Right lobe of liver (tissue), 6 donors: ENCODE measurements at regions not wholly inside any gene's neighbourhood (a gene's known extent, or its start where the extent isn't known, plus 50 kb on each side); places are given as distances from the start of the nearest gene placed in this dataset.

ENCODE experiments used
- ATAC-seq, 4 donors: fragments of 200-7000 bp; cut with Tn5 transposase; one replicate each; pipeline ENCODE4 v1.9.1; 2020; ENCODE audit warnings: mild to moderate bottlenecking in 4 of 4, moderate library complexity in 4 of 4
- DNase-seq, 3 donors: peaks; one replicate each; pipeline ENCODE4 v3.0.0-alpha.2; 2020
- H3K27ac ChIP-seq, 3 donors: fragments of 200-600 bp; one replicate each; pipeline ENCODE4 v1.8.0; 2022
- H3K27me3 ChIP-seq, 2 donors: fragments of 200-600 bp; one replicate each; pipeline ENCODE4 v1.8.0; 2022
- H3K36me3 ChIP-seq, 4 donors: fragments of 200-600 bp; sonication (generic) in 1 of 4; one replicate each; pipeline versions ENCODE4 v1.5.1 to v1.8.0; 2017 to 2022; ENCODE audit warnings: control low read depth in 1 of 4
- H3K4me1 ChIP-seq, 4 donors: fragments of 200-600 bp; sonication (generic) in 1 of 4; one replicate each; pipeline versions ENCODE4 v1.5.1 to v1.8.0; 2017 to 2022; ENCODE audit warnings: control low read depth in 1 of 4
- H3K4me3 ChIP-seq, 3 donors: fragments of 200-600 bp; one replicate each; pipeline ENCODE4 v1.8.0; 2022
- H3K9me3 ChIP-seq, 4 donors: fragments of 200-600 bp; sonication (generic) in 1 of 4; one replicate each; pipeline versions ENCODE4 v1.5.1 to v1.8.0; 2017 to 2022; ENCODE audit warnings: control low read depth in 1 of 4
- CTCF ChIP-seq, 4 donors: fragments of 200-600 bp in 3 of 4; fragments of 450-650 bp in 1 of 4; IDR thresholded peaks; one replicate each; pipeline versions ENCODE4 v1.5.1 to v1.8.0; 2016 to 2022; ENCODE audit warnings: antibody characterized with exemption in 4 of 4, mild to moderate bottlenecking in 2 of 4
- POLR2A ChIP-seq: fragments of 450-650 bp; IDR thresholded peaks from one replicate; pipeline ENCODE4 v1.6.1; 2017; ENCODE audit warnings: antibody characterized with exemption, mild to moderate bottlenecking
- WGBS: methylation state at CpG from one replicate; pipeline ENCODE4 v1.1.6; 2018; ENCODE audit warnings: low coverage, low lambda C conversion rate; ENCODE audit not compliant: insufficient coverage; ENCODE audit errors: missing lambda C conversion rate; 5-methylcytosine and 5-hydroxymethylcytosine counted together
- intact Hi-C, 2 donors: fragments of 100-400 bp; cut with DNase I; formaldehyde crosslinking; loops; one replicate each; pipeline versions ENCODE4 v1.11.2 to v1.14.1; 2022
- donor health status: DM: no; HTN: yes; CAD: no.
- donor health status: DM: no; HTN: no; CAD: no.
- donor health status: DM: no; HTN: no; CAD: no.
- donor health status: DM: no; HTN: yes; CAD: no.
- donor health status: DM: no; HTN: yes; CAD: no.

- Histone ChIP-seq H3K27me3 (no peaks in the 10 kb centered on the region), H3K27ac (no peak overlapping the region), H3K36me3 (no peaks in the 10 kb centered on the region), H3K4me3 (no peak overlapping the region), H3K4me1 (no peaks in the 10 kb centered on the region), H3K9me3 (no peaks in the 10 kb centered on the region)
- TF ChIP-seq CTCF (IDR thresholded peaks at IDR 0.05): no peak
- TF ChIP-seq POLR2A: no peak
- intact Hi-C loops: no loop called here
- WGBS: 29% methylated on average over 3 of the region's 3 CpGs
- ATAC-seq: no peak
- DNase-seq: no peak
Measured at GRCh38 chr11:101748572-101749344, 165.0 kb upstream of the TRPC6 start.

- no peak for TF ChIP-seq POLR2A
- TF ChIP-seq CTCF (IDR thresholded peaks at IDR 0.05): no peak
- Histone ChIP-seq H3K4me1 (no peaks in the 10 kb centered on the region), H3K27ac (no peak overlapping the region), H3K9me3 (no peaks in the 10 kb centered on the region), H3K36me3 (no peaks in the 10 kb centered on the region), H3K27me3 (no peaks in the 10 kb centered on the region), H3K4me3 (no peak overlapping the region)
- DNase-seq: no peak
- intact Hi-C loops: no loop called here
- no peak for ATAC-seq
- WGBS: 6% methylated on average over 1 of the region's 1 CpG
Measured at GRCh38 chr11:101745756-101746155, 161.9 kb upstream of the TRPC6 start.

- H3K27ac ChIP-seq: no peak overlapping the region
- no peaks in the 10 kb centered on the region for H3K9me3 ChIP-seq
- H3K4me1 ChIP-seq: no peaks in the 10 kb centered on the region
- DNase-seq (no peak), ATAC-seq (no peak)
- intact Hi-C loops: no loop called here
- no peaks in the 10 kb centered on the region for H3K36me3 ChIP-seq
- H3K27me3 ChIP-seq: no peaks in the 10 kb centered on the region
- TF ChIP-seq POLR2A: no peak
- no peak for TF ChIP-seq CTCF (IDR thresholded peaks at IDR 0.05)
- no peak overlapping the region for H3K4me3 ChIP-seq
Measured at GRCh38 chr11:101743828-101744227, 160.0 kb upstream of the TRPC6 start.

- no peak for DNase-seq
- no peak overlapping the region for H3K27ac ChIP-seq
- intact Hi-C loops: no loop called here
- H3K4me1 ChIP-seq: no peaks in the 10 kb centered on the region
- H3K4me3 ChIP-seq: no peak overlapping the region
- no peak for TF ChIP-seq CTCF (IDR thresholded peaks at IDR 0.05)
- TF ChIP-seq POLR2A: no peak
- WGBS: 45% methylated on average over 6 of the region's 6 CpGs
- ATAC-seq: no peak
- H3K27me3 ChIP-seq: no peaks in the 10 kb centered on the region
- no peaks in the 10 kb centered on the region for H3K36me3 ChIP-seq
- H3K9me3 ChIP-seq: no peaks in the 10 kb centered on the region
Measured at GRCh38 chr11:101741479-101742175, 157.8 kb upstream of the TRPC6 start.
